MCF 10A (cell line): ENCODE measurements at regions not wholly inside any gene's neighbourhood (a gene's known extent, or its start where the extent isn't known, plus 50 kb on each side); places are given as distances from the start of the nearest gene placed in this dataset.
A peak's percentile ranks its signal among the peaks of the same experiment; 100 is the strongest.

ENCODE experiments used
- BruUV-seq: library from RNA; stranded (reverse); fragments of 400-500 nt; replicated peaks from 2 replicates; lab custom pipeline; 2021; lab: Mats Ljungman, UMichigan
- CTCF ChIA-PET: fragments of 300-600 bp; sonication (Branson Sonifier 250); formaldehyde crosslinking; extraction: SDS; loops from one replicate; lab custom pipeline; 2021; ENCODE audit warnings: antibody characterized with exemption, inconsistent platforms; lab: Yijun Ruan, JAX
- POLR2A ChIA-PET: fragments of 300-600, 350-650 bp; sonication (Branson Sonifier 250); formaldehyde crosslinking; extraction: SDS; loops from one replicate; lab custom pipeline; 2020; ENCODE audit warnings: antibody characterized with exemption, inconsistent platforms; lab: Yijun Ruan, JAX
- DNase-seq: peaks from one replicate; pipeline ENCODE4 v3.0.0-alpha.2; 2018; ENCODE audit not compliant: unreplicated experiment
- H3K27ac Mint-ChIP-seq: one replicate; pipeline ENCODE4 v1.8.0; 2022; ENCODE audit warnings: mild to moderate bottlenecking, low read depth, mixed read lengths; ENCODE audit not compliant: unreplicated experiment
- H3K27me3 Mint-ChIP-seq: one replicate; pipeline ENCODE4 v1.8.0; 2022; ENCODE audit warnings: mixed read lengths; ENCODE audit not compliant: insufficient read depth, unreplicated experiment
- H3K36me3 Mint-ChIP-seq: one replicate; pipeline ENCODE4 v1.8.0; 2022; ENCODE audit warnings: mild to moderate bottlenecking, moderate library complexity, mixed read lengths; ENCODE audit not compliant: insufficient read depth, unreplicated experiment
- H3K4me1 Mint-ChIP-seq: one replicate; pipeline ENCODE4 v1.8.0; 2022; ENCODE audit warnings: mixed read lengths; ENCODE audit not compliant: insufficient read depth, unreplicated experiment
- H3K4me3 Mint-ChIP-seq: one replicate; pipeline ENCODE4 v1.8.0; 2022; ENCODE audit warnings: mild to moderate bottlenecking, moderate library complexity, mixed read lengths; ENCODE audit not compliant: unreplicated experiment
- H3K9me3 Mint-ChIP-seq: one replicate; pipeline ENCODE4 v1.8.0; 2022; ENCODE audit warnings: mixed read lengths; ENCODE audit not compliant: unreplicated experiment
- intact Hi-C: fragments of 100-400 bp; cut with micrococcal nuclease; formaldehyde crosslinking; loops from 2 replicates; pipeline ENCODE4 v1.14.1; 2022
- TF ChIP-seq, protein P1 (sequence below): fragments of 200-600 bp; IDR thresholded peaks from one replicate; pipeline ENCODE4 v1.8.0; 2022; ENCODE audit warnings: antibody characterized with exemption, mild to moderate bottlenecking; ENCODE audit not compliant: unreplicated experiment

DNA sequence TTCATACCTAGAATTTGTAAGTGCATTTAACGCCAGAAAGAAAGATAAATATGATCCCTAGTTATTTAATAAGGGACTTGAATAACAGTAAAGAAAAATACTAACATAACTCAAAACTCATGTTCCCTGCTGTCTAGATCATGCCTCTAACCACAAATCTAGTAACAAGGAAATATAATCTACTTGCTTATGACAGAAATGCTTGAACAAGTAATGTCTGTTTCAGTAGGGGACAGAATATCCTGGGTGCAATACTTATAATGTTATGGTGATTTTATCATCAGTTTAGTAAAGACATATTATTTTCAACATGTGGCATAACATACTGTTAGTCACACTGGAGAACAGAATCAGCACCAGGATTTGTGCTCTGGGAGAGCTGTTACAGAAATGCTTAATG lies 861.9 kb upstream of the SLITRK1 start:
- TF ChIP-seq, protein P1, sequence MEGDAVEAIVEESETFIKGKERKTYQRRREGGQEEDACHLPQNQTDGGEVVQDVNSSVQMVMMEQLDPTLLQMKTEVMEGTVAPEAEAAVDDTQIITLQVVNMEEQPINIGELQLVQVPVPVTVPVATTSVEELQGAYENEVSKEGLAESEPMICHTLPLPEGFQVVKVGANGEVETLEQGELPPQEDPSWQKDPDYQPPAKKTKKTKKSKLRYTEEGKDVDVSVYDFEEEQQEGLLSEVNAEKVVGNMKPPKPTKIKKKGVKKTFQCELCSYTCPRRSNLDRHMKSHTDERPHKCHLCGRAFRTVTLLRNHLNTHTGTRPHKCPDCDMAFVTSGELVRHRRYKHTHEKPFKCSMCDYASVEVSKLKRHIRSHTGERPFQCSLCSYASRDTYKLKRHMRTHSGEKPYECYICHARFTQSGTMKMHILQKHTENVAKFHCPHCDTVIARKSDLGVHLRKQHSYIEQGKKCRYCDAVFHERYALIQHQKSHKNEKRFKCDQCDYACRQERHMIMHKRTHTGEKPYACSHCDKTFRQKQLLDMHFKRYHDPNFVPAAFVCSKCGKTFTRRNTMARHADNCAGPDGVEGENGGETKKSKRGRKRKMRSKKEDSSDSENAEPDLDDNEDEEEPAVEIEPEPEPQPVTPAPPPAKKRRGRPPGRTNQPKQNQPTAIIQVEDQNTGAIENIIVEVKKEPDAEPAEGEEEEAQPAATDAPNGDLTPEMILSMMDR, result no peak
- H3K27me3 Mint-ChIP-seq, result no peaks in the 10 kb centered on the region
- no peaks in the 10 kb centered on the region for H3K4me1 Mint-ChIP-seq
- no peak overlapping the region for H3K27ac Mint-ChIP-seq
- no peak for DNase-seq
- intact Hi-C loops, result no loop called here
- ChIA-PET POLR2A (no interaction called here), CTCF (no interaction called here)
- no peaks in the 10 kb centered on the region for H3K9me3 Mint-ChIP-seq
- BruUV-seq, result no TSS peak
- H3K4me3 Mint-ChIP-seq, result no peak overlapping the region
- H3K36me3 Mint-ChIP-seq, result no peaks in the 10 kb centered on the region

DNA sequence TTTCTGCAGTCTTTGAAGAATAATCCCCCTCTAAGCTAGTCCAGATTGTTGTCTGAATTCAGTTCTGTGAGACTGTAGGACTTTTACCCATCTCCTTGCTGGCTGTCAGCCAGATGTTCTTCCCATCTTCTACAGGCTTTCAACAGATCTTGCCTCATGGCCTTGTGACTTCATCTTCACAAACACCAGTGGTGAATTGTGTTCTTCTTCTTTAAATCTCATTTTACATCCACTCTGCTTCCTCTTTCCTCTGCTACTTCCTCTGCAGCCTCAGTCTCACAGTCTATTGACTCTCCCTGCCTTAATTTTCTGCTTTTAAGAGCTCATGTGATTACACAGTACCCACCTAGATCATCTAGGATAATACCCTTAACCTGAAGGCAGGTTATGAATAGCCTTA lies 859.0 kb upstream of the SLITRK1 start:
- Mint-ChIP-seq H3K27ac (no peak overlapping the region), H3K4me1 (no peaks in the 10 kb centered on the region), H3K9me3 (no peaks in the 10 kb centered on the region), H3K36me3 (no peaks in the 10 kb centered on the region), H3K4me3 (no peak overlapping the region), H3K27me3 (no peaks in the 10 kb centered on the region)
- intact Hi-C loops, result no loop called here
- ChIA-PET CTCF (no interaction called here), POLR2A (no interaction called here)
- TF ChIP-seq, protein P1, result no peak
- no TSS peak for BruUV-seq
- peak; percentile 4 for DNase-seq

DNA sequence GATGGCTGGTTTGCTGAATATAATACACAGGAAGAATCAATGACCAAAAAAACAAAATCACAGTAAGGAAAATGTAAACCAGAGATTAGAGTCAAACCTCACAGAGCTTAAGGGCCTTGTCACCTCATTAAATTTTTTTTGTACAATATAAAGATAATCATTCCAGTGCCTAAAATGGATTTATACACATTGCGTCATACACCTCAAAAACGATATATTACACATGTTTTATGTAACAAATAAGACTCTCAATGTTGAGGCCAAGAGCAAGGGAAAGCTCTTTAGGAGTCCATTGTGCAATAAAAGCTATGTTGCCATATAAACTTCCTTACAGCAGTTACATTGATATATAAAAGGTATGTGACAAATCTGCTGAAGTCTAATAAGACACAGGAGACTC lies 856.7 kb upstream of the SLITRK1 start:
- Mint-ChIP-seq H3K36me3 (no peaks in the 10 kb centered on the region), H3K4me1 (no peaks in the 10 kb centered on the region), H3K27ac (no peak overlapping the region), H3K27me3 (no peaks in the 10 kb centered on the region), H3K4me3 (no peak overlapping the region), H3K9me3 (no peaks in the 10 kb centered on the region)
- no peak for DNase-seq
- no TSS peak for BruUV-seq
- TF ChIP-seq, protein P1, result no peak
- POLR2A ChIA-PET, result no interaction called here
- CTCF ChIA-PET, result no interaction called here
- intact Hi-C loops, result no loop called here

DNA sequence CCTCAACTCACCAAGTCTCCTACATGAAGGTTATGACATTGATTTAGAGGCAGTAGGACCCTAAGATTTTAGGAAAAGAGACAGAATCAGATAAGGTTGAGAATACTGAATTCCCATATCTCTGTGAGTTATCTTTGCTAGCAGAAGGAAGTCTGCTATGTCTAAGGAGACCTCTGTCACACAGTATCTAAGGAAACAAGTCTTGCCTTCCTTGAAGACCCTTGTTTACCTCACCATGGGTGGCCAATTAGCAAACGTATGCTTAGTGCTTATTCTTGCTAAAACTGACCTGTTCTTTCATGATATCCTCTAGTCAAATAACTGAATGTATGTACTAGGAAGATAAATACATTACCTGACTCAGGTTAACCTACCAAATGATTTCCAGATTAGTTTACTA lies 855.4 kb upstream of the SLITRK1 start:
- Mint-ChIP-seq H3K36me3 (no peaks in the 10 kb centered on the region), H3K4me3 (no peak overlapping the region), H3K4me1 (no peaks in the 10 kb centered on the region), H3K27me3 (no peaks in the 10 kb centered on the region), H3K9me3 (no peaks in the 10 kb centered on the region), H3K27ac (no peak overlapping the region)
- DNase-seq, result no peak
- POLR2A ChIA-PET, result no interaction called here
- TF ChIP-seq, protein P1, result no peak
- CTCF ChIA-PET, result no interaction called here
- intact Hi-C loops, result no loop called here
- BruUV-seq, result no TSS peak
